CD8-positive, alpha-beta memory T cell (primary cell): ENCODE measurements at regions not wholly inside any gene's neighbourhood (a gene's known extent, or its start where the extent isn't known, plus 50 kb on each side); places are given as distances from the start of the nearest gene placed in this dataset.
A peak's percentile ranks its signal among the peaks of the same experiment; 100 is the strongest.

Source experiments
- CTCF ChIA-PET: fragments of 350-600 bp; sonication (Branson Sonifier 250); formaldehyde crosslinking; loops from one replicate; lab custom pipeline; 2021; ENCODE audit warnings: antibody characterized with exemption; lab: Charles Lee
- POLR2A ChIA-PET: fragments of 350-600 bp; sonication (Branson Sonifier 250); formaldehyde crosslinking; loops from one replicate; lab custom pipeline; 2021; ENCODE audit warnings: antibody characterized with exemption; lab: Charles Lee
- DNase-seq, 5 donors: peaks; one replicate each; pipeline versions ENCODE4 v3.0.0 to v3.0.0-alpha.2; 2020 to 2022; ENCODE audit warnings: mixed read lengths in 1 of 5
- H3K27ac ChIP-seq: one replicate; pipeline ENCODE4 v1.7.0; 2013; ENCODE audit warnings: low read depth, mild to moderate bottlenecking, low read length, moderate library complexity
- H3K27me3 ChIP-seq: 2 replicates; pipeline ENCODE4 v1.7.0; 2013; ENCODE audit warnings: low read length, mild to moderate bottlenecking; ENCODE audit not compliant: insufficient read depth, poor library complexity, severe bottlenecking
- H3K36me3 ChIP-seq: 2 replicates; pipeline ENCODE4 v1.7.0; 2013; ENCODE audit warnings: mild to moderate bottlenecking, low read length, moderate library complexity; ENCODE audit not compliant: insufficient read depth
- H3K4me1 ChIP-seq: 2 replicates; pipeline ENCODE4 v1.7.0; 2013; ENCODE audit warnings: mild to moderate bottlenecking, low read length, moderate library complexity; ENCODE audit not compliant: insufficient read depth
- H3K4me3 ChIP-seq: 2 replicates; pipeline ENCODE4 v1.7.0; 2013; ENCODE audit warnings: mild to moderate bottlenecking, low read length
- H3K9me3 ChIP-seq: 2 replicates; pipeline ENCODE4 v1.7.0; 2013; ENCODE audit warnings: mild to moderate bottlenecking, low read length
- H3K27ac Mint-ChIP-seq, 8 donors: one replicate each; pipeline ENCODE4 v1.8.0; 2020 to 2021; ENCODE audit warnings: mixed read lengths in 8 of 8, mild to moderate bottlenecking in 6 of 8, inconsistent platforms in 3 of 8, moderate library complexity in 3 of 8
- H3K27me3 Mint-ChIP-seq, 2 donors: one replicate each; pipeline ENCODE4 v1.8.0; 2020 to 2021; ENCODE audit warnings: mixed read lengths in 2 of 2, mild to moderate bottlenecking in 1 of 2, moderate library complexity in 1 of 2
- H3K36me3 Mint-ChIP-seq, 3 donors: one replicate each; pipeline ENCODE4 v1.8.0; 2020 to 2021; ENCODE audit warnings: mixed read lengths in 3 of 3, inconsistent platforms in 1 of 3, mild to moderate bottlenecking in 1 of 3
- H3K4me1 Mint-ChIP-seq, 3 donors: one replicate each; pipeline ENCODE4 v1.8.0; 2020 to 2021; ENCODE audit warnings: mixed read lengths in 3 of 3, inconsistent platforms in 1 of 3, mild to moderate bottlenecking in 1 of 3
- H3K4me3 Mint-ChIP-seq, 7 donors: one replicate each; pipeline ENCODE4 v1.8.0; 2020 to 2021; ENCODE audit warnings: mixed read lengths in 7 of 7, mild to moderate bottlenecking in 6 of 7, moderate library complexity in 4 of 7, inconsistent platforms in 2 of 7
- H3K9me3 Mint-ChIP-seq, 5 donors: one replicate each; pipeline ENCODE4 v1.8.0; 2020 to 2022; ENCODE audit warnings: mixed read lengths in 5 of 5, mild to moderate bottlenecking in 3 of 5, moderate library complexity in 2 of 5, inconsistent platforms in 1 of 5

DNA sequence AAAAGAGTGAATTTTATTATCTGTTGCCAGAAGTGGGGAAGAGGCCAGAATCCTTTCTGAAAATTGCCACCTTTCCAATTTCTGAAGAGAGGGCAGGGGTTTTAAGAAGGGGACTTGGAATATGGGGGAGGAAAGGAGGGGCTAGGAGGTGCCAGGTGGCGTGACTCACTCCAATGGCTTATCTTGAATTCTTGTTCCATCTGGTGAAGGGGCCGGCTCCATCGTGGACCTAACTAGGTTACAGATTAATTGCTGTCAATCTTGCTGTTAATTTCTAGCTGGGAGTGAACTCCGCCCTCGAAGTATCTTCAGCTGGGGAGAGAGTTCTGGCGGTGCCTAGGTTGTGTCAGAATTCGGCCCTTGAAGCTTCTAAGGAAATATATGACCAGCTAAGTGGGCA lies 138.7 kb downstream of the YTHDC2 start:
- Histone ChIP-seq H3K27me3 (no peaks in the 10 kb centered on the region), H3K27ac (no peak overlapping the region), H3K9me3 (no peaks in the 10 kb centered on the region), H3K4me1 (no peaks in the 10 kb centered on the region), H3K4me3 (no peak overlapping the region), H3K36me3 (no peaks in the 10 kb centered on the region)
- no peak for DNase-seq
- ChIA-PET POLR2A (no interaction called here), CTCF (no interaction called here)
- H3K9me3 Mint-ChIP-seq: peaks cover 0 to 4% (median 0%) of the 10 kb centered on the region in 5 donors
- H3K4me1 Mint-ChIP-seq: no peaks in the 10 kb centered on the region
- H3K27ac Mint-ChIP-seq: no peak overlapping the region
- H3K4me3 Mint-ChIP-seq: no peak overlapping the region
- H3K27me3 Mint-ChIP-seq: peaks cover 8 to 14% of the 10 kb centered on the region in 2 donors
- no peaks in the 10 kb centered on the region for H3K36me3 Mint-ChIP-seq

DNA sequence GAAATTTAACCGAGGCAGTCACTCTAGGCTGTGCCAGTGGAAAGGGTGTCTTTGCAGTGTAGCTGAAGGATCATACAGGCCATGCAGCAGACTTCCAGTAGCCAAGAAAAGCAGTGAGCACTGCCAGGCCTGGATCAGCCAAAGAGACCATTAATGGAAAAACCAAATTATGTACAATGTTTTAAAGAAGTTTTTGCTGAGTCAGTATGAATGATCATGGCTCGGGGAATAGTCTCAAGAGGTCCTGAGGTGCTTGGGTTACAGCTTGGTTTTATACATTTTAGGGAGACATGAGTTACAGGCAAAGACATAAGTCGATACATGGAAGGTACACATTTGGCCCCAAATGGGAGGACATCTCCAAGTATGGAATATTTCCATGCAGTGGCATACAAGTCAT lies 141.3 kb downstream of the YTHDC2 start:
- no peaks in the 10 kb centered on the region for H3K36me3 ChIP-seq
- no peaks in the 10 kb centered on the region for H3K9me3 ChIP-seq
- DNase-seq: no peak
- ChIA-PET POLR2A (no interaction called here), CTCF (no interaction called here)
- Mint-ChIP-seq H3K9me3 (peaks cover 0 to 4% (median 0%) of the 10 kb centered on the region in 5 donors), H3K27me3 (peaks cover 3 to 5% of the 10 kb centered on the region in 2 donors), H3K27ac (no peak overlapping the region), H3K4me3 (no peak overlapping the region), H3K4me1 (no peaks in the 10 kb centered on the region), H3K36me3 (no peaks in the 10 kb centered on the region)
- H3K27ac ChIP-seq: no peak overlapping the region
- no peaks in the 10 kb centered on the region for H3K4me1 ChIP-seq
- H3K27me3 ChIP-seq: no peaks in the 10 kb centered on the region
- H3K4me3 ChIP-seq: no peak overlapping the region

DNA sequence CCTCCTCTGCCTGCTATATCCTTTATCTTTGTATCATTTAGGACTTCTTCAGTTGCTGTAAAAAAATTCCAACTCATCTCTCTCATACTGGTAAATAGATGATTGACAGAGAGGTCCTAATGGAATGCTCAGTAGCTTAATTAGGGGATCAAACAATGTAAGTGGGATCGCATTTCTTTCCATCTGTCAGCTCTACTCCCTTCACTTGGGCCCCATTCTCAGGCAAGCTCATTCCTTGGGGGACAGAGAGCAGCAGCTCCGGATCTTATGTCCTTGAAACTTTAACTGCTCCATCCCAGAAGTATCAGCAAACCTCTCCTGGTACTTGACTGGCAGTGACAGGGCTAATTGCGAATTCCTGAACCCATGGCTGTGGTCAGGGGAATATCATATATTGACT lies 146.7 kb downstream of the YTHDC2 start:
- Histone ChIP-seq H3K27ac (no peak overlapping the region), H3K27me3 (no peaks in the 10 kb centered on the region), H3K9me3 (no peaks in the 10 kb centered on the region), H3K4me1 (no peaks in the 10 kb centered on the region), H3K4me3 (no peak overlapping the region), H3K36me3 (no peaks in the 10 kb centered on the region)
- H3K4me1 Mint-ChIP-seq: no peaks in the 10 kb centered on the region
- no peak for DNase-seq
- no peaks in the 10 kb centered on the region for H3K36me3 Mint-ChIP-seq
- ChIA-PET POLR2A (no interaction called here), CTCF (no interaction called here)
- no peak overlapping the region for H3K4me3 Mint-ChIP-seq
- peaks cover 1 to 39% of the 10 kb centered on the region in 2 donors for H3K27me3 Mint-ChIP-seq
- no peak overlapping the region for H3K27ac Mint-ChIP-seq
- peaks cover 0 to 2% (median 0%) of the 10 kb centered on the region in 5 donors for H3K9me3 Mint-ChIP-seq

DNA sequence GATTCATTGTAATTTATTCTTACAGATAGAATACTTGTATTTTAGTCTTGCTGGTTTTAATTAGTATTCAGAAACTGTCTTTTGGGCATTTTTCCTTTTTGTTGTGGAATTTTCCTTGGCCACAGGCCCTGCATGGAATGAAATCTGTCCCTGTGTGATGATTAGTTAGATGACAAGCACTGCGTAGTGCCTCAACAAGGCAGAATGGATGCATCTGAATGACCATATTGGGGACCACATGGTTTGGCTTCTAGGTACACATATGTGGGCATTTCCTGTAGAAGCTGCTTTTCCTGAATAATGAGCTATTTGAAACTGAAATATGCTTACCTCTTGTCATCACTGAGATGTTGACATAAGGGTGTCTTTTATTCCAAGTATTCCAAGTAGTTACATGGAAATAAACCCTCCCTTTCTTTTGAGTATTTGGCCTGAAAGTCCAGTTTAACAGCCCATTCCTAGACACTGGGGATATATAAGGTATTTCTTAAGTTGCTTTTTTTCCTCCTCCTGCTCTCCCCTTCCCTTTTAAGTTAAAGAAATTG lies 147.3 kb downstream of the YTHDC2 start:
- POLR2A ChIA-PET: no interaction called here
- H3K27ac ChIP-seq: no peak overlapping the region
- no peak overlapping the region for H3K4me3 Mint-ChIP-seq
- peaks cover 0 to 2% (median 0%) of the 10 kb centered on the region in 5 donors for H3K9me3 Mint-ChIP-seq
- no peaks in the 10 kb centered on the region for H3K36me3 ChIP-seq
- CTCF ChIA-PET: no interaction called here
- H3K27ac Mint-ChIP-seq: no peak overlapping the region
- H3K4me1 Mint-ChIP-seq: no peaks in the 10 kb centered on the region
- no peaks in the 10 kb centered on the region for H3K27me3 ChIP-seq
- H3K9me3 ChIP-seq: no peaks in the 10 kb centered on the region
- no peak overlapping the region for H3K4me3 ChIP-seq
- H3K27me3 Mint-ChIP-seq: peaks cover 1 to 44% of the 10 kb centered on the region in 2 donors
- no peaks in the 10 kb centered on the region for H3K4me1 ChIP-seq
- no peak for DNase-seq
- no peaks in the 10 kb centered on the region for H3K36me3 Mint-ChIP-seq

DNA sequence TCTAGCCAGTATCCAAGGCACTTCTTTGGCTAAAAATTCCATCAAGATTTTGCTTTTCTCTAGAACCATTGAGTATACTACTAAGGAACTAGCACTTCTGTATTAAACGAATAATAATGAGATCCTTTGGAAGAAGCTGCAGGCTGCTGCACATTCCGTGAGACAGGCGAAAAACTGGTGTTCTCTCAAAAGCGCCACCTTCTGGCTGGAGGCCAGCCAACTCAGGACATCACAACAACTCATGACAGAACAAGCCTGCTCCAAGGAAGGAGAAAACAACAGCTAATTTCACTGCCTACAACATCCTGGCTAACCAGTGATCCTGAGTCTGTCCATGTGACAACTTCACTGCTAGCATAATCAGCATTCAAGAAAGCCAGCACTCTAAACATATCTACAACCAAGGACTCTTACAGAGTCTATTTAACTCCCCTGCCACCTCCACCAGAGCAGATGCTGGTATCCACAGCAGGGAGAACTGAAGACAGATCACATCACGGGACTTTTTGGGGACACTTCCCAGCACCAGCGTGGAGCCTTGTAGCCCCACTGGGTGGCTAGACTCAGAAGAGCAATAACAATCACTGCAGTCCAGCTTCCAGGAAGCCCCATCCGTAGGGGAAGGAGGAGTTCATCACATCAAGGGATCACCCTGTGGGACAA lies 150.5 kb downstream of the YTHDC2 start:
- H3K9me3 ChIP-seq: no peaks in the 10 kb centered on the region
- H3K4me3 Mint-ChIP-seq: no peak overlapping the region
- no peaks in the 10 kb centered on the region for H3K4me1 Mint-ChIP-seq
- peaks cover 3 to 55% of the 10 kb centered on the region in 2 donors for H3K27me3 Mint-ChIP-seq
- H3K9me3 Mint-ChIP-seq: peaks cover 0 to 9% (median 2%) of the 10 kb centered on the region in 5 donors
- no peaks in the 10 kb centered on the region for H3K36me3 ChIP-seq
- H3K4me3 ChIP-seq: no peak overlapping the region
- DNase-seq: peak in 1 of 5 donors; percentile 50
- H3K27me3 ChIP-seq: no peaks in the 10 kb centered on the region
- H3K27ac ChIP-seq: no peak overlapping the region
- no peaks in the 10 kb centered on the region for H3K4me1 ChIP-seq
- H3K27ac Mint-ChIP-seq: no peak overlapping the region
- no peaks in the 10 kb centered on the region for H3K36me3 Mint-ChIP-seq
- CTCF ChIA-PET: no interaction called here
- POLR2A ChIA-PET: no interaction called here

DNA sequence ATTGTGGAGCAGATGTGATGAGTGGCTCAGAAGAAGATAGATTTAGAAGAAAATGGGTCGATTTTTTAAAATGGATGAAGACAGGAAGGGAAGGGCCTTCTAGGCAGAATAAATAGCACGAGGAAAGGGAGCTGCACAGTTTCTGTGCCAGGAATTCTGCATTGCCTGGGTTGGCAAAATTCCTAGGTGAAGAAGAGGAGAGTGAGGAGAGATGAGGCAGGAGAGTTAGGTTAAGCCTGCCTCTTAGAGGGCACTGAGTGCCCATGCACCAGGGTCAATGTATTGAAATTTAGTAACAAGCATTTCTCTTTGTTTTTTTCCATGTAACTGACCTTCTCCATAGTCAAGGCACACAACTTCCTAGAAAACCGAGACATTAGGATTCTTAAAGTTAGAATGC lies 159.5 kb downstream of the YTHDC2 start:
- no peak overlapping the region for H3K4me3 ChIP-seq
- no peaks in the 10 kb centered on the region for H3K36me3 Mint-ChIP-seq
- H3K27ac Mint-ChIP-seq: no peak overlapping the region
- ChIA-PET CTCF (no interaction called here), POLR2A (no interaction called here)
- H3K4me1 Mint-ChIP-seq: no peaks in the 10 kb centered on the region
- no peaks in the 10 kb centered on the region for H3K27me3 ChIP-seq
- peaks cover 7 to 13% of the 10 kb centered on the region in 2 donors for H3K27me3 Mint-ChIP-seq
- no peaks in the 10 kb centered on the region for H3K4me1 ChIP-seq
- DNase-seq: no peak
- H3K27ac ChIP-seq: no peak overlapping the region
- H3K4me3 Mint-ChIP-seq: no peak overlapping the region
- H3K9me3 ChIP-seq: no peaks in the 10 kb centered on the region
- peaks cover 0 to 7% (median 2%) of the 10 kb centered on the region in 5 donors for H3K9me3 Mint-ChIP-seq
- no peaks in the 10 kb centered on the region for H3K36me3 ChIP-seq

DNA sequence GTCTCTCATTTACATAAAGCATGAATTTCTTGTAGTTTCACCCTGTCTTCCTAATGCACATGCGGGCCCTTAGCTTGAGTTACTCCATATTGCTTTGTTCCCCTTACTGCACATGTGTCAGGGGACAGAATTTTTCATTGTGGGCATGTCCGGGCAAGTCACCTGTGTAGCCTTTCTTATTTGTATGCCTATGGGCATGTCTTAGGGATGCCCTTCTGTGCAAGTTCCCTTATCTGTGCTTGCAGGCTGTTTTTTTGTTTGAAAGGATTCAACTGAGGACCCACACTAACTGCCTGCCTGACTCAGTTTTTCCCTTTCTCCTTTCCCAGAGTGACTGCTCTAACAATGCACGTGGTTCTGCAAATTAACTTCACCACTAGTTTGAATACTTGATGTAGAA lies 161.7 kb downstream of the YTHDC2 start:
- H3K27me3 Mint-ChIP-seq: peaks cover 7 to 9% of the 10 kb centered on the region in 2 donors
- H3K4me3 Mint-ChIP-seq: no peak overlapping the region
- no peak overlapping the region for H3K27ac Mint-ChIP-seq
- DNase-seq: no peak
- no peaks in the 10 kb centered on the region for H3K4me1 Mint-ChIP-seq
- H3K36me3 Mint-ChIP-seq: no peaks in the 10 kb centered on the region
- peaks cover 0 to 2% (median 0%) of the 10 kb centered on the region in 5 donors for H3K9me3 Mint-ChIP-seq
- CTCF ChIA-PET: no interaction called here
- POLR2A ChIA-PET: no interaction called here
- no peaks in the 10 kb centered on the region for H3K9me3 ChIP-seq
- H3K4me1 ChIP-seq: no peaks in the 10 kb centered on the region
- no peaks in the 10 kb centered on the region for H3K27me3 ChIP-seq
- H3K36me3 ChIP-seq: no peaks in the 10 kb centered on the region
- no peak overlapping the region for H3K4me3 ChIP-seq
- H3K27ac ChIP-seq: no peak overlapping the region

DNA sequence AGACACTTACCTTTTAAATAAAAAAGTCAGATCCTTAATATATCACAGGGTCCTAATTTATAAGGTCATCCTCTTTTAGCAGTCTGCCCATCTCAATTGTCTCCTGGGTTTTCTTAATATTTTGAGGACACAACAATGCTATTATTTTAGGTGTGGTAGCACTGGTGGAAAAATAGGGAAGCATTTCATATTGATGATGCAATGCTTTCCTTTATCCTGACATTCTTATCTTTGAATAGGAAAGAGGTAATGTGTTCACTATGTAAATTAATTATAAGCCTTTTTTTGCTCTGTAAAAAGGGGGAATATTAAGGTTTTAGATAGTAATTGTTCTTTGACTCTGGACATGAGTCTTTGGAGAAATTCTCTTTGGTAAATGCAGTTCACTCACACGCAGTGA lies 164.7 kb downstream of the YTHDC2 start:
- CTCF ChIA-PET: no interaction called here

More for the DNA sequence above, 164.7 kb downstream of the YTHDC2 start:
- H3K9me3 Mint-ChIP-seq: peaks cover 0 to 2% (median 0%) of the 10 kb centered on the region in 5 donors
- no peak overlapping the region for H3K4me3 Mint-ChIP-seq
- H3K36me3 ChIP-seq: no peaks in the 10 kb centered on the region
- H3K27ac ChIP-seq: no peak overlapping the region
- H3K4me1 Mint-ChIP-seq: no peaks in the 10 kb centered on the region
- peaks cover 4 to 5% of the 10 kb centered on the region in 2 donors for H3K27me3 Mint-ChIP-seq
- H3K36me3 Mint-ChIP-seq: no peaks in the 10 kb centered on the region
- no peak for DNase-seq
- POLR2A ChIA-PET: no interaction called here
- H3K27me3 ChIP-seq: no peaks in the 10 kb centered on the region
- H3K27ac Mint-ChIP-seq: no peak overlapping the region
- no peaks in the 10 kb centered on the region for H3K4me1 ChIP-seq
- H3K9me3 ChIP-seq: no peaks in the 10 kb centered on the region
- no peak overlapping the region for H3K4me3 ChIP-seq
